ENCODE measurements at regions not wholly inside any gene's neighbourhood (a gene's known extent, or its start where the extent isn't known, plus 50 kb on each side); places are given as distances from the start of the nearest gene placed in this dataset.

DNA sequence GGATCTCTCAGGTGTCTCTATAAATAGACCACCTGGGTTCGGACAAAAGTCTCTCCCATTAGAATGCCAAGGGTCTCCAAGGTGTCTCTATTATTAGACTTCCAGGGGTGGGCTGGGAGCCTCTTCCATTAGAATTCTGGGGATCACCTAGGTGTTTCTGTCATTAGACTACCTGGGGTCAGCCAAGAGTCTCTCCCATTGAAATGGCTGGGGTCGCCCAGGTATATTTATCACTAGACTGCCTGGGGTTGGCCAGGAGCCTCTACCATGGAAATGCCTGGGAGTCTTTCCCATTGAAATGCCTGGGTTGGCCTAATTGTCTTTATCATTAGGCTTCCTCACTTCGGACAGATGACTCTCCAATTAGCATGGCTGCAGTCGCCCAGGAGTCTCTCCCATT lies 1565.5 kb downstream of the UQCRFS1 start:
- no peak overlapping the region for H3K9ac ChIP-seq (ENCODE audit: control insufficient read depth, insufficient read depth, low read length)
- H3K4me1 ChIP-seq (ENCODE audit: control insufficient read depth, insufficient read depth, low read length): no peaks in the 10 kb centered on the region
- no peak overlapping the region for H3K4me3 ChIP-seq
- in situ Hi-C loops (cut with MboI) (no loop called here), intact Hi-C loops (cut with micrococcal nuclease; ENCODE audit: unreplicated experiment) (no loop called here)
- H3K4me2 ChIP-seq (ENCODE audit: control insufficient read depth, insufficient read depth): no peak overlapping the region
- 4% methylated on average over 4 of the region's 4 CpGs for WGBS (ENCODE audit: insufficient coverage, insufficient replicate concordance, low lambda C conversion rate, missing lambda C conversion rate)
- ATAC-seq (no peak), DNase-seq (ENCODE audit: low read depth, low spot score) (no peak), FAIRE-seq (no peak)
- RAD21 ChIA-PET (ENCODE audit: unreplicated experiment): no interaction called here
- BruUV-seq (replicated peaks): no TSS peak
- no peak overlapping the region for H2AFZ ChIP-seq (ENCODE audit: control insufficient read depth, low read depth, low read length)
- no peaks in the 10 kb centered on the region for H3K36me3 ChIP-seq (ENCODE audit: control insufficient read depth in 2 of 2, insufficient read depth in 2 of 2, low read length in 1 of 2)
- POLR2A ChIA-PET: no interaction called here
- no peaks in the 10 kb centered on the region for H4K20me1 ChIP-seq (ENCODE audit: control insufficient read depth, insufficient read depth)
- H3K79me2 ChIP-seq (ENCODE audit: control insufficient read depth, insufficient read depth, low read length): no peaks in the 10 kb centered on the region
- H3K27ac ChIP-seq (ENCODE audit: control insufficient read depth, insufficient read depth): no peak overlapping the region
- CTCF ChIA-PET: no interaction called here
- SMC1A ChIA-PET (ENCODE audit: uncharacterized antibody, unreplicated experiment): no interaction called here
- H3K27me3 ChIP-seq (replicated peaks in 1 of 2; ENCODE audit: control insufficient read depth in 2 of 2, insufficient read depth in 2 of 2, low read length in 1 of 2): no peaks in the 10 kb centered on the region
- no peaks in the 10 kb centered on the region for H3K9me3 ChIP-seq (replicated peaks; ENCODE audit: control insufficient read depth, insufficient read depth, low read length)
- TF ChIP-seq STAT3 (IDR thresholded peaks at IDR 0.05; ENCODE audit: low read depth, low read length): no peak
- TF ChIP-seq KAT2A (conservative IDR thresholded peaks at IDR 0.05; ENCODE audit: control insufficient read depth, low read depth, low read length): no peak
- no peak for TF ChIP-seq SIX5 (IDR thresholded peaks at IDR 0.05; ENCODE audit: low read depth, low read length, severe bottlenecking)
- no peak for TF ChIP-seq NR2F1 (conservative IDR thresholded peaks at IDR 0.05)
- no peak for TF ChIP-seq ZNF207 (IDR thresholded peaks at IDR 0.05; ENCODE audit: borderline replicate concordance)
- no peak for TF ChIP-seq CEBPB (IDR thresholded peaks at IDR 0.05; ENCODE audit: borderline replicate concordance in 1 of 2, low read depth in 2 of 2, low read length in 2 of 2)
- TF ChIP-seq, protein P1, sequence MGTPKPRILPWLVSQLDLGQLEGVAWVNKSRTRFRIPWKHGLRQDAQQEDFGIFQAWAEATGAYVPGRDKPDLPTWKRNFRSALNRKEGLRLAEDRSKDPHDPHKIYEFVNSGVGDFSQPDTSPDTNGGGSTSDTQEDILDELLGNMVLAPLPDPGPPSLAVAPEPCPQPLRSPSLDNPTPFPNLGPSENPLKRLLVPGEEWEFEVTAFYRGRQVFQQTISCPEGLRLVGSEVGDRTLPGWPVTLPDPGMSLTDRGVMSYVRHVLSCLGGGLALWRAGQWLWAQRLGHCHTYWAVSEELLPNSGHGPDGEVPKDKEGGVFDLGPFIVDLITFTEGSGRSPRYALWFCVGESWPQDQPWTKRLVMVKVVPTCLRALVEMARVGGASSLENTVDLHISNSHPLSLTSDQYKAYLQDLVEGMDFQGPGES (IDR thresholded peaks at IDR 0.05): no peak

DNA sequence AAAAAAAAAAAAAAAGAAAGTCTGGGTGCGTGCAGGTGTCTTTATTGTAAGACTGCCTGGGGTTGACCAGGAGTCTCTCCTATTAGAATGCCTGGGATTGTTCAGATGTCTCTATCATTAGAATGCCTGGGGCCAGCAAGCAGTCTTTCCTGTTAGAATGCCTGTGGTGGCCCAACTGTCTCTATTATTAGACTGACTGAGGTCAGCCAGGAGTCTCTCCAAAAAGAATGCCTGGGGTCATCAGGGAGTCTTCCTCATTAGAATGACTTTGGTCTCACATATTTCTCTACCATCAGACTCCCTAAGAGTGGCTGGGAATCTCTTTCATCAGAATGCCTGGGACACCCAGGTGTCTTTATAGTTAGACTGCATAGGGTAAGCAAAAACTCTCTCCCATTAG lies 1577.5 kb downstream of the UQCRFS1 start:
- no peak for FAIRE-seq
- Histone ChIP-seq H3K9me3 (replicated peaks; ENCODE audit: control insufficient read depth, insufficient read depth, low read length) (no peaks in the 10 kb centered on the region; the same call in 2 of the 3 replicates), H3K4me1 (ENCODE audit: control insufficient read depth, insufficient read depth, low read length) (no peaks in the 10 kb centered on the region), H3K9ac (ENCODE audit: control insufficient read depth, insufficient read depth, low read length) (no peak overlapping the region), H3K4me2 (ENCODE audit: control insufficient read depth, insufficient read depth) (no peak overlapping the region), H3K79me2 (ENCODE audit: control insufficient read depth, insufficient read depth, low read length) (no peaks in the 10 kb centered on the region), H3K27me3 (replicated peaks in 1 of 2; ENCODE audit: control insufficient read depth in 2 of 2, insufficient read depth in 2 of 2, low read length in 1 of 2) (no peaks in the 10 kb centered on the region), H3K4me3 (no peak overlapping the region), H4K20me1 (ENCODE audit: control insufficient read depth, insufficient read depth) (no peaks in the 10 kb centered on the region), H3K36me3 (ENCODE audit: control insufficient read depth in 2 of 2, insufficient read depth in 2 of 2, low read length in 1 of 2) (no peaks in the 10 kb centered on the region), H3K27ac (ENCODE audit: control insufficient read depth, insufficient read depth) (no peak overlapping the region), H2AFZ (ENCODE audit: control insufficient read depth, low read depth, low read length) (no peak overlapping the region)
- no peak for ATAC-seq
- DNase-seq (ENCODE audit: low read depth, low spot score): no peak
- RAD21 ChIA-PET (ENCODE audit: unreplicated experiment): no interaction called here
- intact Hi-C loops (cut with micrococcal nuclease; ENCODE audit: unreplicated experiment) (no loop called here), in situ Hi-C loops (cut with MboI) (no loop called here)
- CTCF ChIA-PET: no interaction called here
- SMC1A ChIA-PET (ENCODE audit: uncharacterized antibody, unreplicated experiment): no interaction called here
- POLR2A ChIA-PET: no interaction called here
- BruUV-seq (replicated peaks): no TSS peak
- WGBS (ENCODE audit: insufficient coverage, insufficient replicate concordance, low lambda C conversion rate, missing lambda C conversion rate): 91% methylated on average over 1 of the region's 1 CpG
- TF ChIP-seq NFYB (IDR thresholded peaks at IDR 0.05; ENCODE audit: insufficient read depth, low read depth, low read length) (no peak), STAT1 (conservative IDR thresholded peaks at IDR 0.05) (no peak), SIN3A (IDR thresholded peaks at IDR 0.05; ENCODE audit: low read depth, low read length) (no peak)
- TF ChIP-seq, protein P2, sequence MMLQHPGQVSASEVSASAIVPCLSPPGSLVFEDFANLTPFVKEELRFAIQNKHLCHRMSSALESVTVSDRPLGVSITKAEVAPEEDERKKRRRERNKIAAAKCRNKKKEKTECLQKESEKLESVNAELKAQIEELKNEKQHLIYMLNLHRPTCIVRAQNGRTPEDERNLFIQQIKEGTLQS (IDR thresholded peaks at IDR 0.05; ENCODE audit: borderline replicate concordance, extremely low read depth, low read depth, low read length): no peak
- TF ChIP-seq, protein P3, sequence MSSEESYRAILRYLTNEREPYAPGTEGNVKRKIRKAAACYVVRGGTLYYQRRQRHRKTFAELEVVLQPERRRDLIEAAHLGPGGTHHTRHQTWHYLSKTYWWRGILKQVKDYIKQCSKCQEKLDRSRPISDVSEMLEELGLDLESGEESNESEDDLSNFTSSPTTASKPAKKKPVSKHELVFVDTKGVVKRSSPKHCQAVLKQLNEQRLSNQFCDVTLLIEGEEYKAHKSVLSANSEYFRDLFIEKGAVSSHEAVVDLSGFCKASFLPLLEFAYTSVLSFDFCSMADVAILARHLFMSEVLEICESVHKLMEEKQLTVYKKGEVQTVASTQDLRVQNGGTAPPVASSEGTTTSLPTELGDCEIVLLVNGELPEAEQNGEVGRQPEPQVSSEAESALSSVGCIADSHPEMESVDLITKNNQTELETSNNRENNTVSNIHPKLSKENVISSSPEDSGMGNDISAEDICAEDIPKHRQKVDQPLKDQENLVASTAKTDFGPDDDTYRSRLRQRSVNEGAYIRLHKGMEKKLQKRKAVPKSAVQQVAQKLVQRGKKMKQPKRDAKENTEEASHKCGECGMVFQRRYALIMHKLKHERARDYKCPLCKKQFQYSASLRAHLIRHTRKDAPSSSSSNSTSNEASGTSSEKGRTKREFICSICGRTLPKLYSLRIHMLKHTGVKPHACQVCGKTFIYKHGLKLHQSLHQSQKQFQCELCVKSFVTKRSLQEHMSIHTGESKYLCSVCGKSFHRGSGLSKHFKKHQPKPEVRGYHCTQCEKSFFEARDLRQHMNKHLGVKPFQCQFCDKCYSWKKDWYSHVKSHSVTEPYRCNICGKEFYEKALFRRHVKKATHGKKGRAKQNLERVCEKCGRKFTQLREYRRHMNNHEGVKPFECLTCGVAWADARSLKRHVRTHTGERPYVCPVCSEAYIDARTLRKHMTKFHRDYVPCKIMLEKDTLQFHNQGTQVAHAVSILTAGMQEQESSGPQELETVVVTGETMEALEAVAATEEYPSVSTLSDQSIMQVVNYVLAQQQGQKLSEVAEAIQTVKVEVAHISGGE (CRISPR knock-in tag; IDR thresholded peaks at IDR 0.05): no peak
- TF ChIP-seq, protein P4, sequence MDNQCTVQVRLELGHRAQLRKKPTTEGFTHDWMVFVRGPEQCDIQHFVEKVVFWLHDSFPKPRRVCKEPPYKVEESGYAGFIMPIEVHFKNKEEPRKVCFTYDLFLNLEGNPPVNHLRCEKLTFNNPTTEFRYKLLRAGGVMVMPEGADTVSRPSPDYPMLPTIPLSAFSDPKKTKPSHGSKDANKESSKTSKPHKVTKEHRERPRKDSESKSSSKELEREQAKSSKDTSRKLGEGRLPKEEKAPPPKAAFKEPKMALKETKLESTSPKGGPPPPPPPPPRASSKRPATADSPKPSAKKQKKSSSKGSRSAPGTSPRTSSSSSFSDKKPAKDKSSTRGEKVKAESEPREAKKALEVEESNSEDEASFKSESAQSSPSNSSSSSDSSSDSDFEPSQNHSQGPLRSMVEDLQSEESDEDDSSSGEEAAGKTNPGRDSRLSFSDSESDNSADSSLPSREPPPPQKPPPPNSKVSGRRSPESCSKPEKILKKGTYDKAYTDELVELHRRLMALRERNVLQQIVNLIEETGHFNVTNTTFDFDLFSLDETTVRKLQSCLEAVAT (IDR thresholded peaks at IDR 0.05): no peak
